C4-2B (cell line): ENCODE measurements at regions not wholly inside any gene's neighbourhood (a gene's known extent, or its start where the extent isn't known, plus 50 kb on each side); places are given as distances from the start of the nearest gene placed in this dataset.

Source experiments
- CTCF ChIP-seq: fragments of 450-650 bp; conservative IDR thresholded peaks from 2 replicates; pipeline ENCODE4 v1.5.1; 2017; ENCODE audit warnings: mild to moderate bottlenecking
- ZFX ChIP-seq: fragments of 450-650 bp; IDR thresholded peaks from 2 replicates; pipeline ENCODE4 v1.6.1; 2017

- TF ChIP-seq CTCF (no peak), ZFX (no peak)
Measured at GRCh38 chr22:48513446-48513845, 1314.2 kb downstream of the BRD1 start.
